ENCODE measurements at regions not wholly inside any gene's neighbourhood (a gene's known extent, or its start where the extent isn't known, plus 50 kb on each side); places are given as distances from the start of the nearest gene placed in this dataset.

GRCh38 chr13:61276401-61276800 lies 139.2 kb downstream of the PCDH20 start:
- TF ChIP-seq CTCF (IDR thresholded peaks at IDR 0.05; ENCODE audit: low read depth, low read length, poor library complexity, severe bottlenecking) (no peak), EZH2phosphoT487 (IDR thresholded peaks at IDR 0.05; ENCODE audit: borderline replicate concordance, low read length) (no peak)

Data from DOHH2 (cell line).